ENCODE measurements at regions not wholly inside any gene's neighbourhood (a gene's known extent, or its start where the extent isn't known, plus 50 kb on each side); places are given as distances from the start of the nearest gene placed in this dataset.
"Not testable (repeated sequence)": the region's sequence is repeated elsewhere in the genome, so short reads cannot be mapped to it uniquely, and the experiment has no call there.

DNA sequence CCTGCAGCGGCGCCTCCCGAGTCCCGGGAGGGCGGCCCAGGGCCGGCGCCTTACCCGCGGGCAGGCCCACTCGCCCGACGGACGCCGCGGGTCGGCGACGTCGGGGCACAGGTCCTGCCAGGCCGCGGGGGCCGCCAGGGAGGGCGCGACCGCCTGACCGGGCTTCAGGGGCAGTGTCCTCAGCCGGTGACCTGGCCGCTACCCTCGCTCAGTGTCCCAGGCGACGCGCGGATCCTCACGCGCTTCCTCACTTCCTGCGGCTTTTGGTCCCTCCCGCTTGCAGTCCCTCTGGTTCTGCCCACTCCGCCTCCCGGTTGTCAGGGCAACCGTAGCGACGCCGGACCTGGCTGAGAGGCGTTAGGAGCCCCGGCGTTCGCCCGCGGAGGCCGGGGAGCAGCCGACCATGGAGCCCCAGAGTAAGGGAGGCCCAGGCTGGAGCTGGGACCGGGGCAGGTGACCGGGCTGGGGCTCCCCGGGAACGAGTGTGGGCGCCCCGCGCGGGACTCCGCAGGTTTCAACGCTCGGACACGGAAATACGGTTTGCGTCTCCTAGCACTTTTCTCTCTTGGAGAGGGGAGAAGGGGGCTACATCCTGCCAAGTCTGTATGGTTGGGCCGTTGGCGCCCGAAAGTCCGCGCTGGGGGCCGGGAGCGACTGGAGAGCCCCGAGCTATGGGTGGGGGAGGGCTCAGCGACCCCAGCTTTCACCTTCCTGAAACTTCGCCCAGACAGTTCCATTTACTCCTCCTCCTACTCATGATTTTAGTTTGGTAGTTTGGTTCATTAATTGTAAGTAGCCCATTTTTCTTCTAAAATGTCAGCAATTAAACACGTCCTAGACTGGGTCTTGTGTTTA lies 4786.0 kb upstream of the OR11H1 start:
- not testable (repeated sequence) for TF ChIP-seq CTCF (conservative IDR thresholded peaks at IDR 0.05 in 1 of 2, IDR thresholded peaks at IDR 0.05 in 1 of 2; ENCODE audit: extremely low read depth in 1 of 2, insufficient read depth in 1 of 2, low read depth in 1 of 2, low read length in 2 of 2); EZH2 (IDR thresholded peaks at IDR 0.05; ENCODE audit: borderline replicate concordance, low read length)

Data from mammary epithelial cell (primary cell).